ENCODE measurements at regions not wholly inside any gene's neighbourhood (a gene's known extent, or its start where the extent isn't known, plus 50 kb on each side); places are given as distances from the start of the nearest gene placed in this dataset.

DNA sequence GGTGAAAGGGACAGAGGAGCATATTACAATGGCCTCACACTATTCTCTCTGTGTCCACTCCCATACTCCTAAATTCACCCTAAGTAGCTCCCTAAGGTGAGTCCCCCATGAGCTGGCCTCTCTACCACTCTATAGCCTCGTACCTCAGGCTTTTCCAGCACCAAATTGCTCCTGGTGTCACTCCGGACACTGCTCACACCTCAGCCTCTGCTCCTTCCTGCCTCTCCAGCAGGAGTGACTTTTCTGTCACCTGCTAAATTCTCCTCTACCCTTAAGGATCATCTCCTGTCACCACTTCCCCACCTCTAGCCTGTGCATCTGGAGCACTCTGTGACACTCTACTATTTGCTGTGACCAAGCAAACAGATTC, 65.8 kb upstream of the CAMK1G start:
- Histone ChIP-seq H3K27me3 (ENCODE audit: insufficient read depth, low read depth) (peaks cover 14% of the 10 kb centered on the region), H3F3A (ENCODE audit: insufficient read depth, low read depth) (no peaks in the 10 kb centered on the region), H3K9me2 (ENCODE audit: insufficient read depth) (no peaks in the 10 kb centered on the region), H3K79me2 (ENCODE audit: low read depth) (no peaks in the 10 kb centered on the region), H4K20me1 (ENCODE audit: insufficient read depth) (no peaks in the 10 kb centered on the region), H3K4me3 (no peak overlapping the region), H3K4me2 (no peak overlapping the region), H3K4me1 (replicated peaks; ENCODE audit: insufficient read depth) (no peaks in the 10 kb centered on the region), H3K36me3 (ENCODE audit: low read depth) (no peaks in the 10 kb centered on the region), H3K9me3 (ENCODE audit: insufficient read depth, low read depth) (0 out of 2 replicates have a peak, but pooled peaks cover 3% of the 10 kb centered on the region), H2AFZ (no peak overlapping the region), H3K27ac (no peak overlapping the region)
- TF ChIP-seq EZH2 (IDR thresholded peaks at IDR 0.05; ENCODE audit: low read depth), result no peak
- TF ChIP-seq, protein P1, sequence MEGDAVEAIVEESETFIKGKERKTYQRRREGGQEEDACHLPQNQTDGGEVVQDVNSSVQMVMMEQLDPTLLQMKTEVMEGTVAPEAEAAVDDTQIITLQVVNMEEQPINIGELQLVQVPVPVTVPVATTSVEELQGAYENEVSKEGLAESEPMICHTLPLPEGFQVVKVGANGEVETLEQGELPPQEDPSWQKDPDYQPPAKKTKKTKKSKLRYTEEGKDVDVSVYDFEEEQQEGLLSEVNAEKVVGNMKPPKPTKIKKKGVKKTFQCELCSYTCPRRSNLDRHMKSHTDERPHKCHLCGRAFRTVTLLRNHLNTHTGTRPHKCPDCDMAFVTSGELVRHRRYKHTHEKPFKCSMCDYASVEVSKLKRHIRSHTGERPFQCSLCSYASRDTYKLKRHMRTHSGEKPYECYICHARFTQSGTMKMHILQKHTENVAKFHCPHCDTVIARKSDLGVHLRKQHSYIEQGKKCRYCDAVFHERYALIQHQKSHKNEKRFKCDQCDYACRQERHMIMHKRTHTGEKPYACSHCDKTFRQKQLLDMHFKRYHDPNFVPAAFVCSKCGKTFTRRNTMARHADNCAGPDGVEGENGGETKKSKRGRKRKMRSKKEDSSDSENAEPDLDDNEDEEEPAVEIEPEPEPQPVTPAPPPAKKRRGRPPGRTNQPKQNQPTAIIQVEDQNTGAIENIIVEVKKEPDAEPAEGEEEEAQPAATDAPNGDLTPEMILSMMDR (conservative IDR thresholded peaks at IDR 0.05), result no peak
- POLR2A ChIA-PET (ENCODE audit: unreplicated experiment), result no interaction called here
- BruUV-seq (replicated peaks), result no TSS peak
- CTCF ChIA-PET, result no interaction called here
- intact Hi-C loops (cut with micrococcal nuclease; ENCODE audit: unreplicated experiment), result no loop called here
- DNase-seq, result no peak

DNA sequence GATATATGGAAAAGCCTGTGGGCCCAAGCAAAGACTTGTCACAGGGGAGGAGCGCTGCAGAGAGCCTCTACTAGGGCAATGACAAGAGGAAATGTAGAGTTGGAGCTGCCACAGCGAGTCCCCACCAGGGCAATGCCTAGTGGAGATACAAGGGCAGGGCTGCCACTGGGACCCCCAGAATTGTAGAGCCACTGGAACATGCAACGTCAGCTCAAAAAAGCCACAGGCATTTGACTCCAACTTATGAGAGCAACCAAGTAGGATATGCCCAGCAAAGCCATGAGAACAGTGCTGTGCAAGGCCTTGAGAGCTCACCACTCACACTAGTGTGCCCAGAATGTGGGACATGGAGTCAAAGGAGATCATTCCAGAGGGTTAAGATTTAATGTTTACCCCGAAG, 63.7 kb upstream of the CAMK1G start:
- Histone ChIP-seq H3K27me3 (ENCODE audit: insufficient read depth, low read depth) (peaks cover 7% of the 10 kb centered on the region; the same call in 1 of the 2 replicates), H3K4me1 (replicated peaks; ENCODE audit: insufficient read depth) (no peaks in the 10 kb centered on the region), H3K4me2 (no peak overlapping the region), H3K4me3 (no peak overlapping the region), H2AFZ (no peak overlapping the region), H3K9me3 (ENCODE audit: insufficient read depth, low read depth) (0 out of 2 replicates have a peak, but pooled peaks cover 3% of the 10 kb centered on the region), H4K20me1 (ENCODE audit: insufficient read depth) (no peaks in the 10 kb centered on the region), H3K27ac (no peak overlapping the region), H3K36me3 (ENCODE audit: low read depth) (no peaks in the 10 kb centered on the region), H3K9me2 (ENCODE audit: insufficient read depth) (no peaks in the 10 kb centered on the region), H3K79me2 (ENCODE audit: low read depth) (no peaks in the 10 kb centered on the region), H3F3A (ENCODE audit: insufficient read depth, low read depth) (no peaks in the 10 kb centered on the region)
- no peak for DNase-seq
- ChIA-PET POLR2A (ENCODE audit: unreplicated experiment) (no interaction called here), CTCF (no interaction called here)
- TF ChIP-seq EZH2 (IDR thresholded peaks at IDR 0.05; ENCODE audit: low read depth), result no peak
- TF ChIP-seq, protein P1 (conservative IDR thresholded peaks at IDR 0.05), result no peak
- BruUV-seq (replicated peaks), result no TSS peak
- intact Hi-C loops (cut with micrococcal nuclease; ENCODE audit: unreplicated experiment), result no loop called here

DNA sequence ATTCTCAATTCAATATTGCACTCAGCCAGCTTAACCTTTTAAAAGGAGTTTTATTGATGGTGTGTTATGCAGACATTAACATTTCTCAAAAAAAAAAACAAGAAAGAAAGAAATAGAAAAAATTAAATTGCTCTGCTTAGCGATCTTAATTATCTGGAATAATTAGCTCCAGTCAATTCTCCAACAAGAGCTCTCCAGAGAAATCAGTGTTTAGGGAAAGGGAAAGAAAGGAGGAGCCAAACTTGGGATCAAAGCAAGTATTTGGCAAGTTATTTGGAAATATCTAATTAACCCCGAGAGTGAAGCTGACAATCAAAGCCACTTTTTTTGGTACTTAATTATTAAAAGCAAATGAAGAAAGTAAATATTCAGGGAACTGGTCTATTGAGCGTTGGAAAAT, 60.7 kb upstream of the CAMK1G start:
- BruUV-seq (replicated peaks), result no TSS peak

More for the DNA sequence above, 60.7 kb upstream of the CAMK1G start:
- H3K9me2 ChIP-seq (ENCODE audit: insufficient read depth), result no peaks in the 10 kb centered on the region
- POLR2A ChIA-PET (ENCODE audit: unreplicated experiment), result no interaction called here
- H3K27ac ChIP-seq, result no peak overlapping the region
- no peaks in the 10 kb centered on the region for H3K79me2 ChIP-seq (ENCODE audit: low read depth)
- intact Hi-C loops (cut with micrococcal nuclease; ENCODE audit: unreplicated experiment), result no loop called here
- H2AFZ ChIP-seq, result no peak overlapping the region
- H3K36me3 ChIP-seq (ENCODE audit: low read depth), result no peaks in the 10 kb centered on the region
- TF ChIP-seq EZH2 (IDR thresholded peaks at IDR 0.05; ENCODE audit: low read depth), result no peak
- TF ChIP-seq, protein P1 (conservative IDR thresholded peaks at IDR 0.05), result no peak
- no peaks in the 10 kb centered on the region for H3K27me3 ChIP-seq (ENCODE audit: insufficient read depth, low read depth)
- no peaks in the 10 kb centered on the region for H3F3A ChIP-seq (ENCODE audit: insufficient read depth, low read depth)
- no peak for DNase-seq
- CTCF ChIA-PET, result no interaction called here
- H3K9me3 ChIP-seq (ENCODE audit: insufficient read depth, low read depth), result 0 out of 2 replicates have a peak, but pooled peaks cover 3% of the 10 kb centered on the region
- no peak overlapping the region for H3K4me3 ChIP-seq
- no peaks in the 10 kb centered on the region for H3K4me1 ChIP-seq (replicated peaks; ENCODE audit: insufficient read depth)
- H4K20me1 ChIP-seq (ENCODE audit: insufficient read depth), result no peaks in the 10 kb centered on the region
- no peak overlapping the region for H3K4me2 ChIP-seq

Measured in PC-9 (cell line).